ENCODE measurements at regions not wholly inside any gene's neighbourhood (a gene's known extent, or its start where the extent isn't known, plus 50 kb on each side); places are given as distances from the start of the nearest gene placed in this dataset.

GRCh38 chr2:225993430-225993829 is 593.9 kb downstream of the NYAP2 start:
- Histone ChIP-seq H3K4me1 (ENCODE audit: insufficient read depth, low read length) (no peaks in the 10 kb centered on the region), H4K20me1 (ENCODE audit: insufficient read depth, low read length) (no peaks in the 10 kb centered on the region), H3K9ac (ENCODE audit: insufficient read depth, low read depth, low read length) (no peak overlapping the region), H3K27ac (ENCODE audit: extremely low read length, insufficient read depth, low read length) (no peak overlapping the region), H3K27me3 (ENCODE audit: control insufficient read depth in 1 of 2, insufficient read depth in 2 of 2, low read length in 2 of 2) (no peaks in the 10 kb centered on the region), H3K79me2 (ENCODE audit: insufficient read depth, low read length) (no peaks in the 10 kb centered on the region), H3K4me2 (ENCODE audit: low read depth, low read length) (no peak overlapping the region), H3K36me3 (replicated peaks in 1 of 2; ENCODE audit: control insufficient read depth in 1 of 2, insufficient read depth in 2 of 2, low read length in 2 of 2) (no peaks in the 10 kb centered on the region), H3K4me3 (replicated peaks in 1 of 3; ENCODE audit: insufficient read depth in 1 of 3, low read depth in 2 of 3, low read length in 3 of 3) (no peak overlapping the region), H2AFZ (ENCODE audit: low read length) (no peak overlapping the region), H3K9me3 (ENCODE audit: low read length) (no peaks in the 10 kb centered on the region)
- ATAC-seq (no peak), FAIRE-seq (no peak), DNase-seq (ENCODE audit: low spot score) (no peak)
- peak; percentile 56; the same call in 1 of the 2 replicates for TF ChIP-seq CREB1 (IDR thresholded peaks at IDR 0.05)
- no peak for TF ChIP-seq CREB1 (CRISPR knock-in tag; IDR thresholded peaks at IDR 0.05)
- TF ChIP-seq HNRNPL (IDR thresholded peaks at IDR 0.05; ENCODE audit: low read depth, low read length), result no peak
- intact Hi-C loops (cut with micrococcal nuclease; ENCODE audit: unreplicated experiment), result no loop called here
- ChIA-PET CTCF (ENCODE audit: low intra/inter-chr PET ratio, low total read pairs) (no interaction called here), POLR2A (no interaction called here)
- no TSS peak for BruUV-seq (replicated peaks)
- in situ Hi-C loops (cut with HindIII; ENCODE audit: extremely low pct_ligation_motif_present, low pct_unique_long_range_greater_than_20kb), result no loop called here
- 15% methylated on average over 2 of the region's 2 CpGs for WGBS (ENCODE audit: low lambda C conversion rate)

- Histone ChIP-seq H3K4me1 (ENCODE audit: insufficient read depth, low read length) (no peaks in the 10 kb centered on the region), H3K4me2 (ENCODE audit: low read depth, low read length) (no peak overlapping the region), H3K4me3 (replicated peaks in 1 of 3; ENCODE audit: insufficient read depth in 1 of 3, low read depth in 2 of 3, low read length in 3 of 3) (no peak overlapping the region), H4K20me1 (ENCODE audit: insufficient read depth, low read length) (no peaks in the 10 kb centered on the region), H3K9ac (ENCODE audit: insufficient read depth, low read depth, low read length) (no peak overlapping the region), H2AFZ (ENCODE audit: low read length) (no peak overlapping the region), H3K9me3 (ENCODE audit: low read length) (no peaks in the 10 kb centered on the region), H3K36me3 (replicated peaks in 1 of 2; ENCODE audit: control insufficient read depth in 1 of 2, insufficient read depth in 2 of 2, low read length in 2 of 2) (no peaks in the 10 kb centered on the region), H3K79me2 (ENCODE audit: insufficient read depth, low read length) (no peaks in the 10 kb centered on the region), H3K27me3 (ENCODE audit: control insufficient read depth in 1 of 2, insufficient read depth in 2 of 2, low read length in 2 of 2) (no peaks in the 10 kb centered on the region), H3K27ac (ENCODE audit: extremely low read length, insufficient read depth, low read length) (no peak overlapping the region)
- ChIA-PET CTCF (ENCODE audit: low intra/inter-chr PET ratio, low total read pairs) (no interaction called here), POLR2A (no interaction called here)
- ATAC-seq (no peak; the same call in 2 of the 3 replicates), DNase-seq (ENCODE audit: low spot score) (no peak), FAIRE-seq (no peak)
- in situ Hi-C loops (cut with HindIII; ENCODE audit: extremely low pct_ligation_motif_present, low pct_unique_long_range_greater_than_20kb) (no loop called here), intact Hi-C loops (cut with micrococcal nuclease; ENCODE audit: unreplicated experiment) (no loop called here)
- TF ChIP-seq BRD4 (CRISPR knock-in tag; IDR thresholded peaks at IDR 0.05), result no peak
- TF ChIP-seq MXD1 (CRISPR knock-in tag; IDR thresholded peaks at IDR 0.05), result no peak
- no peak for TF ChIP-seq ZNF737 (CRISPR knock-in tag; IDR thresholded peaks at IDR 0.05; ENCODE audit: borderline replicate concordance)
- TF ChIP-seq ATF6 (CRISPR knock-in tag; conservative IDR thresholded peaks at IDR 0.05), result no peak
- TF ChIP-seq PTBP1 (IDR thresholded peaks at IDR 0.05; ENCODE audit: low read depth, low read length, poor library complexity, severe bottlenecking), result no peak
- TF ChIP-seq RBM22 (optimal IDR thresholded peaks at IDR 0.05; ENCODE audit: low read length), result no peak
- no peak for TF ChIP-seq ZNF331 (CRISPR knock-in tag; IDR thresholded peaks at IDR 0.05)
- TF ChIP-seq SRSF9 (IDR thresholded peaks at IDR 0.05; ENCODE audit: borderline replicate concordance, insufficient read depth, low read depth, low read length, poor library complexity, severe bottlenecking), result no peak
- no peak for TF ChIP-seq TRIM22 (IDR thresholded peaks at IDR 0.05)
- no peak for TF ChIP-seq DDIT3 (CRISPR knock-in tag; IDR thresholded peaks at IDR 0.05)
- TF ChIP-seq ZNF83 (CRISPR knock-in tag; IDR thresholded peaks at IDR 0.05; ENCODE audit: borderline replicate concordance), result no peak
- TF ChIP-seq RBM39 (IDR thresholded peaks at IDR 0.05; ENCODE audit: low read depth, low read length, poor library complexity, severe bottlenecking), result no peak
- WGBS (ENCODE audit: low lambda C conversion rate), result 57% methylated on average over 4 of the region's 4 CpGs
- BruUV-seq (replicated peaks), result no TSS peak
Observed at GRCh38 chr2:225989809-225990208, 590.3 kb downstream of the NYAP2 start.
